GM13977 (cell line): ENCODE measurements at regions not wholly inside any gene's neighbourhood (a gene's known extent, or its start where the extent isn't known, plus 50 kb on each side); places are given as distances from the start of the nearest gene placed in this dataset.
"Not testable (repeated sequence)": the region's sequence is repeated elsewhere in the genome, so short reads cannot be mapped to it uniquely, and the experiment has no call there.

Experiments
- DNase-seq: peaks from one replicate; pipeline ENCODE4 v3.0.0; 2012; ENCODE audit warnings: low spot score
- CTCF ChIP-seq: IDR thresholded peaks from 2 replicates; pipeline ENCODE4 v1.5.1; 2012; ENCODE audit warnings: mild to moderate bottlenecking, control low read depth; ENCODE audit not compliant: insufficient read depth; ENCODE audit errors: extremely low read depth, missing control alignments
- in situ Hi-C: fragments of 300-500 bp; cut with MboI; formaldehyde crosslinking; loops from one replicate; pipeline ENCODE4 v1.12.0; 2022; ENCODE audit warnings: low sequenced_read_pairs, low pct_unique_long_range_greater_than_20kb, mixed read lengths, inconsistent platforms; ENCODE audit not compliant: unreplicated experiment

- in situ Hi-C loops: no loop called here
- no peak for DNase-seq
- no peak for TF ChIP-seq CTCF
Measured at GRCh38 chr9:99647604-99648003, 174.1 kb upstream of the NR4A3 start.

- no peak for TF ChIP-seq CTCF
- in situ Hi-C loops: no loop called here
- DNase-seq: no peak
Measured at GRCh38 chr9:99650187-99650874, 171.4 kb upstream of the NR4A3 start.

- in situ Hi-C loops: no loop called here
- DNase-seq: peak; percentile 69
- TF ChIP-seq CTCF: no peak
Measured at GRCh38 chr9:99660191-99660636, 161.5 kb upstream of the NR4A3 start.

DNA sequence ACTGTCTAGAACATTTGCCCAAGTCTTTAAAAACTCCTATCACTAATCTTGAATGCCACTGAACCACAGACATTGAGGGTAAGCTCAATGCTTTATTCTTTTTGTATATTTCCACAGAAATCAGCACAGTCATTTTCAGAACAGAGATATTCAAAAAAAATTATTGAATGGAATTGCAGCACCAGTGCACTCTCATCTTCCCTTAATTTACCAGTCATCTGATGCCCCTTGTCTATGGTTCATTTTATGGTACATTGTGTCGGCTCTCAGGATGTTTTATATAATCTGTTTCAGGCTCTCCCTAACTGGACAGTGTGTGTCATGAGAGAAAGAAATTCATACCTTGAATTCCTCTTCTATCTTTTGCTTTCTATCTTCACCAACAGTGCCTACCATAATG lies 158.4 kb upstream of the NR4A3 start:
- DNase-seq: no peak
- in situ Hi-C loops: no loop called here
- no peak for TF ChIP-seq CTCF

- in situ Hi-C loops: no loop called here
- peak; percentile 17 for TF ChIP-seq CTCF
- no peak for DNase-seq
Measured at GRCh38 chr9:99663856-99664255, 157.8 kb upstream of the NR4A3 start.

DNA sequence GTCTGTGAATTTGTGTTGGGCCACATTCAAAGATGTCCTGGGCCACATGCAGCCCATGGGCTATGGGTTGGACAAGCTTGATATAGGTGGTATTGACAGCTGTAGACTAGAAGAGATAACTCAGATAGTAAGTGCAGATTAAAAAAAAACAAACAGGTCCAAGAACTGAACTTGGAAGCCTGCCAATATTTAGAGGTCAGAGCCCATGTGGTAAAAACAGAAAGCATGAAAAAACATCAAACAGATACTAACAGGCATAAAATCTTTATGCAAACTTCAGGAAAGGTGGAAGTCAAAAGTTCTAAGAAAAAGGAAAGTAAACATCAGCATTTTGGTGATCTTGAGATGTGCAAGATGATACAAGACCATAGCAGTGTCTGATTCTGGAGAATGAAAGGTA lies 155.1 kb upstream of the NR4A3 start:
- in situ Hi-C loops: no loop called here
- no peak for TF ChIP-seq CTCF
- DNase-seq: no peak

GRCh38 chr9:99670886-99671285 lies 150.8 kb upstream of the NR4A3 start:
- in situ Hi-C loops, DNase-seq: not testable (repeated sequence)
